OCI-LY3 (cell line): ENCODE measurements at regions not wholly inside any gene's neighbourhood (a gene's known extent, or its start where the extent isn't known, plus 50 kb on each side); places are given as distances from the start of the nearest gene placed in this dataset.

Experiments
- CTCF ChIP-seq: fragments of 200-600, 300-600 bp; sonication (generic); IDR thresholded peaks from 2 replicates; pipeline ENCODE4 v1.5.1; 2014; ENCODE audit warnings: antibody characterized with exemption, low read length, low read depth
- EZH2phosphoT487 ChIP-seq: fragments of 200-600 bp; shearing (Covaris generic); IDR thresholded peaks from 2 replicates; pipeline ENCODE4 v1.6.1; 2018; ENCODE audit warnings: antibody characterized with exemption, mixed run types, low read depth

- TF ChIP-seq CTCF (no peak), EZH2phosphoT487 (no peak)
Measured at GRCh38 chr2:136191041-136191440, 73.1 kb upstream of the CXCR4 start.
